ENCODE measurements at regions not wholly inside any gene's neighbourhood (a gene's known extent, or its start where the extent isn't known, plus 50 kb on each side); places are given as distances from the start of the nearest gene placed in this dataset.

GRCh38 chr12:100721169-100721568 is 73.4 kb upstream of the ANO4 start:
- TF ChIP-seq POLR2A (IDR thresholded peaks at IDR 0.05) (no peak), POLR2AphosphoS5 (IDR thresholded peaks at IDR 0.05) (no peak)
- TF ChIP-seq, protein P1, sequence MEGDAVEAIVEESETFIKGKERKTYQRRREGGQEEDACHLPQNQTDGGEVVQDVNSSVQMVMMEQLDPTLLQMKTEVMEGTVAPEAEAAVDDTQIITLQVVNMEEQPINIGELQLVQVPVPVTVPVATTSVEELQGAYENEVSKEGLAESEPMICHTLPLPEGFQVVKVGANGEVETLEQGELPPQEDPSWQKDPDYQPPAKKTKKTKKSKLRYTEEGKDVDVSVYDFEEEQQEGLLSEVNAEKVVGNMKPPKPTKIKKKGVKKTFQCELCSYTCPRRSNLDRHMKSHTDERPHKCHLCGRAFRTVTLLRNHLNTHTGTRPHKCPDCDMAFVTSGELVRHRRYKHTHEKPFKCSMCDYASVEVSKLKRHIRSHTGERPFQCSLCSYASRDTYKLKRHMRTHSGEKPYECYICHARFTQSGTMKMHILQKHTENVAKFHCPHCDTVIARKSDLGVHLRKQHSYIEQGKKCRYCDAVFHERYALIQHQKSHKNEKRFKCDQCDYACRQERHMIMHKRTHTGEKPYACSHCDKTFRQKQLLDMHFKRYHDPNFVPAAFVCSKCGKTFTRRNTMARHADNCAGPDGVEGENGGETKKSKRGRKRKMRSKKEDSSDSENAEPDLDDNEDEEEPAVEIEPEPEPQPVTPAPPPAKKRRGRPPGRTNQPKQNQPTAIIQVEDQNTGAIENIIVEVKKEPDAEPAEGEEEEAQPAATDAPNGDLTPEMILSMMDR (IDR thresholded peaks at IDR 0.05) = no peak
- no peak for DNase-seq
- H3K4me1 ChIP-seq = peaks cover 6 to 18% (median 14%) of the 10 kb centered on the region in 4 donors
- no peak overlapping the region for H3K4me3 ChIP-seq
- 69 to 82% (median 76%) methylated on average over 2 of the region's 2 CpGs for WGBS, 5 donors
- intact Hi-C loops (cut with DNase I; ENCODE audit: low total_unique reads) = no loop called here
- H3K36me3 ChIP-seq = no peaks in the 10 kb centered on the region
- no peaks in the 10 kb centered on the region for H3K9me3 ChIP-seq
- H3K27ac ChIP-seq = no peak overlapping the region
- peaks cover 8 to 63% (median 24%) of the 10 kb centered on the region in 3 donors for H3K27me3 ChIP-seq

- intact Hi-C loops (cut with DNase I; ENCODE audit: low total_unique reads) = no loop called here
- 63 to 80% (median 68%) methylated on average over 3 of the region's 3 CpGs for WGBS, 5 donors
Measured at GRCh38 chr12:100724071-100724470, 70.5 kb upstream of the ANO4 start.

GRCh38 chr12:100733817-100734593 is 60.6 kb upstream of the ANO4 start:
- no peak for TF ChIP-seq POLR2AphosphoS5 (IDR thresholded peaks at IDR 0.05)
- TF ChIP-seq POLR2A (IDR thresholded peaks at IDR 0.05) = no peak
- TF ChIP-seq, protein P1 (IDR thresholded peaks at IDR 0.05) = peak in 4 of 7 experiments; percentile 27 to 40 (median 34)
- no peaks in the 10 kb centered on the region for H3K4me1 ChIP-seq
- H3K9me3 ChIP-seq = no peaks in the 10 kb centered on the region
- DNase-seq = peak in 1 of 2 donors; percentile 49
- H3K4me3 ChIP-seq = no peak overlapping the region
- intact Hi-C loops (cut with DNase I; ENCODE audit: low total_unique reads) = no loop called here
- no peak overlapping the region for H3K27ac ChIP-seq
- H3K27me3 ChIP-seq = peaks cover 0 to 8% (median 4%) of the 10 kb centered on the region in 3 donors
- WGBS, 5 donors = 40 to 64% (median 43%) methylated on average over 5 of the region's 5 CpGs
- H3K36me3 ChIP-seq = no peaks in the 10 kb centered on the region

More at GRCh38 chr12:100724071-100724470, 70.5 kb upstream of the ANO4 start:
- no peaks in the 10 kb centered on the region for H3K4me1 ChIP-seq
- peaks cover 0 to 34% (median 0%) of the 10 kb centered on the region in 3 donors for H3K27me3 ChIP-seq
- H3K27ac ChIP-seq = no peak overlapping the region
- TF ChIP-seq EP300 (IDR thresholded peaks at IDR 0.05) = no peak
- DNase-seq = no peak
- H3K9me3 ChIP-seq = no peaks in the 10 kb centered on the region
- no peaks in the 10 kb centered on the region for H3K36me3 ChIP-seq
- H3K4me3 ChIP-seq = no peak overlapping the region

DNA sequence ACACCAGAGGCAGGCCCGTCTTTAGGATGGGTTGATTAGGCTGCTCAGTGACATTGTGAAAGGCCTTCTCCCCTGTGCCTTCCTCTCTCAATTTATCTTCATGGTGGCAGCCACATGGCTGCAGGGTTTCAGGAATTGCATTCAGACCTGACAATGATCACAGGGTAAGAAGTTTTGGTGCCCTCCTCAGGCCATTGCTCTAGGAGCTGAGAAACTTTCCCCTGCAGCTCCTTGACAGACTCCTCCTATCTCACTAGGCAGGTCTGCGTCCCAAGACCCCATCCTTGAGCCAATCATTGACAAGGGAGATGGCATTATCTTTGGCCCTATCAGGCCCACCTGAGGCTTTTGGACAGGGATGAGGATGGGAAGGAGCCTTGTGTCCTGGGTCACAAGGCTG is 57.4 kb upstream of the ANO4 start:
- intact Hi-C loops (cut with DNase I; ENCODE audit: low total_unique reads) = no loop called here
- Histone ChIP-seq H3K9me3 (no peaks in the 10 kb centered on the region), H3K27ac (no peak overlapping the region), H3K36me3 (no peaks in the 10 kb centered on the region), H3K4me3 (no peak overlapping the region), H3K27me3 (peaks cover 0 to 8% (median 4%) of the 10 kb centered on the region in 3 donors), H3K4me1 (no peaks in the 10 kb centered on the region)
- DNase-seq = no peak
- TF ChIP-seq, protein P1 (IDR thresholded peaks at IDR 0.05) = no peak
- TF ChIP-seq POLR2AphosphoS5 (IDR thresholded peaks at IDR 0.05) = no peak
- TF ChIP-seq EP300 (IDR thresholded peaks at IDR 0.05) = no peak
- no peak for TF ChIP-seq POLR2A (IDR thresholded peaks at IDR 0.05)
- WGBS, 5 donors = 72 to 86% (median 74%) methylated on average over 1 to 2 of the region's 2 CpGs

GRCh38 chr12:100738086-100738485 is 56.5 kb upstream of the ANO4 start:
- Histone ChIP-seq H3K36me3 (no peaks in the 10 kb centered on the region), H3K4me3 (no peak overlapping the region), H3K27ac (no peak overlapping the region), H3K27me3 (peaks cover 0 to 7% (median 4%) of the 10 kb centered on the region in 3 donors), H3K9me3 (no peaks in the 10 kb centered on the region), H3K4me1 (no peaks in the 10 kb centered on the region)
- no peak for DNase-seq
- intact Hi-C loops (cut with DNase I; ENCODE audit: low total_unique reads) = no loop called here
- TF ChIP-seq, protein P1 (IDR thresholded peaks at IDR 0.05) = no peak
- TF ChIP-seq POLR2A (IDR thresholded peaks at IDR 0.05) (no peak), EP300 (IDR thresholded peaks at IDR 0.05) (no peak), POLR2AphosphoS5 (IDR thresholded peaks at IDR 0.05) (no peak)
- WGBS, 5 donors = 57 to 73% (median 62%) methylated on average over 2 of the region's 2 CpGs
